WERI-Rb-1 (cell line): ENCODE measurements at regions not wholly inside any gene's neighbourhood (a gene's known extent, or its start where the extent isn't known, plus 50 kb on each side); places are given as distances from the start of the nearest gene placed in this dataset.

Source experiments
- DNase-seq: peaks from one replicate; pipeline ENCODE4 v3.0.0-alpha.2; 2020
- H3K27ac ChIP-seq: fragments of 250-450 bp; sonication (Bioruptor Pico); 2 replicates; pipeline ENCODE4 v1.5.1; 2020; ENCODE audit warnings: mild to moderate bottlenecking, moderate library complexity
- H3K27me3 ChIP-seq: fragments of 250-450 bp; sonication (Bioruptor Pico); 2 replicates; pipeline ENCODE4 v1.5.1; 2021; ENCODE audit warnings: mild to moderate bottlenecking, low read depth, moderate library complexity; ENCODE audit not compliant: insufficient read depth, severe bottlenecking
- H3K36me3 ChIP-seq: fragments of 250-450 bp; sonication (Bioruptor Pico); 2 replicates; pipeline ENCODE4 v1.5.1; 2020; ENCODE audit warnings: mild to moderate bottlenecking, moderate library complexity
- H3K4me3 ChIP-seq: 2 replicates; pipeline ENCODE4 v1.5.1; 2011; ENCODE audit warnings: low read depth, mild to moderate bottlenecking, control low read depth, low read length
- H3K9me3 ChIP-seq: fragments of 250-450 bp; sonication (Bioruptor Pico); 2 replicates; pipeline ENCODE4 v1.5.1; 2021; ENCODE audit warnings: mild to moderate bottlenecking, moderate library complexity; ENCODE audit not compliant: severe bottlenecking
- CTCF ChIP-seq: IDR thresholded peaks from 2 replicates; pipeline ENCODE4 v1.5.1; 2011; ENCODE audit warnings: low read depth, mild to moderate bottlenecking, control low read depth, inconsistent platforms, low read length

DNA sequence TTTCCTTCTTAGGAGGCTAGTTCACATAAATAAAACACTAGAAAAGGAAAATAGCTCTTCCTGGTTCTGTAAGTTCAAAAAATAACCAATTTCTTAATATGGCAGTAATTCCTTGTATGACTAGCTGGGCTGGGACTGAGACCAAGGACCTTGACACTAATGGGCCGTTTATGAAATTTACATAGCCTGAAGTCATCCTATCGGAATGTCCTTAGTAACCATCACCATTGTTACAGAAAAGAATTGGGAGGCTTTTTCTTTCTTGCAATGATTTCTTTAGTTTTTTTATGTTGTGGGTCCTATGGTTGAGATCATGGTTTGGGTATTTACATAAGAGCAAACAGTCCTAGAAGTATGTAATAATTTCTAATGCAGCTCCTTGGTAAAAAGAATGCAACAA lies 87.1 kb upstream of the HDAC9 start:
- H3K27me3 ChIP-seq = no peaks in the 10 kb centered on the region
- H3K36me3 ChIP-seq = no peaks in the 10 kb centered on the region
- DNase-seq = no peak
- H3K4me3 ChIP-seq = no peak overlapping the region
- H3K27ac ChIP-seq = no peak overlapping the region
- TF ChIP-seq CTCF = no peak
- H3K9me3 ChIP-seq = no peaks in the 10 kb centered on the region

DNA sequence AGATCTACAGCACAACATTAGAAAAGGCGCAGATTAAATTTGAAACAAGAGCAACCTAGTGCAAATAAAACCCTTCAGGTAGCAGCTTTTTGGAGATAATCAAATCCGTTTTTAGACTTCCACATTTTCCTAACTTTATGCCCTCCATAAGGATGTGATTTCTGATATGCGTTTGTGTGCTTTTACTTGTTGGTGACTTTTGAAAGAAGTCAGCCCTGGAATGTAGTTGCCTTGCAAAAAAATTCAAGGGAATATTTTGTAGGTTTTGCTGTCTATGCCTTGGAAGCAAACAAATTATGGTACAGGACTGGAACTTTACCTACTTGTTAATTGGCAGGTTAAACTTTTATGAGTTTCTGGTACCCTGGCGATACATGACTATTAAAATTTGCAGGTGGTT lies 86.7 kb upstream of the HDAC9 start:
- Histone ChIP-seq H3K27me3 (no peaks in the 10 kb centered on the region), H3K36me3 (no peaks in the 10 kb centered on the region), H3K4me3 (no peak overlapping the region), H3K9me3 (no peaks in the 10 kb centered on the region), H3K27ac (no peak overlapping the region)
- no peak for TF ChIP-seq CTCF
- DNase-seq = no peak

DNA sequence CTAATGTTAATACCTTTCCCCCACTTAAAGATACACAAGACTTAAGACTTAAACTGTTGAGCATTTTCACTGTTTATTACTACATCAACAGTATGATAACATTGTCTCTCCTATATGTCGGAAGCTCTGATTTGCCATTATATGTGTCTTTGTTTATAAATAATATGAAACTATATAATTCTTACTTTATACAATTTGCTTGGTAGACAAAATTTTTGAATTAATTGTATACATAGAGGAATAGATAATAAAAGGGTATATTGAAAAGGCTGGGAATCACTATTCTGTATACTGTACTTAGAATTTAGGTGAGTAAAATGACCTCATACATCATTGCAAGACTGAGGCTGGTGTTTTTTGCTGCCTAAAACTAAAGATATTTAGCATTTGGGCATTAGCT lies 82.1 kb upstream of the HDAC9 start:
- no peak for DNase-seq
- no peak for TF ChIP-seq CTCF
- Histone ChIP-seq H3K36me3 (no peaks in the 10 kb centered on the region), H3K9me3 (peaks cover 2% of the 10 kb centered on the region), H3K27me3 (no peaks in the 10 kb centered on the region), H3K4me3 (no peak overlapping the region), H3K27ac (no peak overlapping the region)

DNA sequence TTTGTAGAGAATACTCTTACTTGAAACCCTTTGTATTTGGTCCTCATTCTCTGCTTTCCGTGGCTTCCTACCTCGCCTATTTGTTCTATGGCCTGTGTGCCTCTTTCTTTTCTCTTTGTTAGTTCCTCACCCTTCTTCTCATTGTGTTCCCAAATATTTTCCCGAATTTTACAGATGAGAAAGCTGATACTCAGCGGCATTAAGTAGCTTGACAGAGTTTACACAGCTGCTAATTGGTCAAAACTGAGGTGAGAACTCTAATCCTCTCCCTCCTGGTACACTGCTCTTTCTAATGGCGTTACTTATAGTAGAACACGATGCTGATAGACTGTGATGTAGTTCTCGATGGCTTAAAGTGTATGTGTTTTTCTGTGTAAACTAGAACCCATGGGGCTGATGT lies 80.7 kb upstream of the HDAC9 start:
- DNase-seq = no peak
- Histone ChIP-seq H3K36me3 (no peaks in the 10 kb centered on the region), H3K27me3 (no peaks in the 10 kb centered on the region), H3K27ac (no peak overlapping the region), H3K4me3 (no peak overlapping the region), H3K9me3 (peaks cover 2% of the 10 kb centered on the region)
- TF ChIP-seq CTCF = no peak

- H3K36me3 ChIP-seq = no peaks in the 10 kb centered on the region
- H3K27ac ChIP-seq = no peak overlapping the region
- no peak overlapping the region for H3K4me3 ChIP-seq
- DNase-seq = no peak
- H3K27me3 ChIP-seq = no peaks in the 10 kb centered on the region
- TF ChIP-seq CTCF = no peak
- peaks cover 2% of the 10 kb centered on the region for H3K9me3 ChIP-seq
Measured at GRCh38 chr7:18416988-18417387, 78.6 kb upstream of the HDAC9 start.

DNA sequence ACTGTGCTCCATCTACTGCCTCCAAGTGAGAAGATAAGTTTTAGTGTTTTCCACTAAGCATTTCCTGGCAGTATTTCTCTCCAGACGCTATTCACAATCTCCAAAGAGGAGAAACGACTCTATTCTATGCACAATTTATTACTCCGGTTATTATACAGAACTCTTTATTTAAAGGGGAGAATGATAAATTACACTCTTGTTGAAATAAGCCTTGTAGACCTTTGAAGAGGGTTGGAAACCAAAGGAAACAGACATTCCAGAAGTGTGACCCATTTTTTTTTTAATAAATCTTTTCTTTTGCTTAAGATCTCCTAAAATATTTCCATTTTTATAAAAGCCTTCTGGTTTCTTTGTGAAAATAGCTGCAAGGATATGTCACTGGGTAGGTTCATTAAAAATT lies 76.1 kb upstream of the HDAC9 start:
- H3K27me3 ChIP-seq = no peaks in the 10 kb centered on the region
- H3K9me3 ChIP-seq = peaks cover 2% of the 10 kb centered on the region
- TF ChIP-seq CTCF = no peak
- no peak overlapping the region for H3K4me3 ChIP-seq
- DNase-seq = no peak
- H3K36me3 ChIP-seq = no peaks in the 10 kb centered on the region
- no peak overlapping the region for H3K27ac ChIP-seq
